HG03025 (cell line): ENCODE measurements at regions not wholly inside any gene's neighbourhood (a gene's known extent, or its start where the extent isn't known, plus 50 kb on each side); places are given as distances from the start of the nearest gene placed in this dataset.
A peak's percentile ranks its signal among the peaks of the same experiment; 100 is the strongest.
"Not testable (repeated sequence)": the region's sequence is repeated elsewhere in the genome, so short reads cannot be mapped to it uniquely, and the experiment has no call there.

Experiments used
- ATAC-seq: cut with Tn5 transposase; IDR thresholded peaks from one replicate; pipeline ENCODE4 v1.9.1; 2021; ENCODE audit warnings: mild to moderate bottlenecking, moderate library complexity; ENCODE audit not compliant: unreplicated experiment, low FRiP score

DNA sequence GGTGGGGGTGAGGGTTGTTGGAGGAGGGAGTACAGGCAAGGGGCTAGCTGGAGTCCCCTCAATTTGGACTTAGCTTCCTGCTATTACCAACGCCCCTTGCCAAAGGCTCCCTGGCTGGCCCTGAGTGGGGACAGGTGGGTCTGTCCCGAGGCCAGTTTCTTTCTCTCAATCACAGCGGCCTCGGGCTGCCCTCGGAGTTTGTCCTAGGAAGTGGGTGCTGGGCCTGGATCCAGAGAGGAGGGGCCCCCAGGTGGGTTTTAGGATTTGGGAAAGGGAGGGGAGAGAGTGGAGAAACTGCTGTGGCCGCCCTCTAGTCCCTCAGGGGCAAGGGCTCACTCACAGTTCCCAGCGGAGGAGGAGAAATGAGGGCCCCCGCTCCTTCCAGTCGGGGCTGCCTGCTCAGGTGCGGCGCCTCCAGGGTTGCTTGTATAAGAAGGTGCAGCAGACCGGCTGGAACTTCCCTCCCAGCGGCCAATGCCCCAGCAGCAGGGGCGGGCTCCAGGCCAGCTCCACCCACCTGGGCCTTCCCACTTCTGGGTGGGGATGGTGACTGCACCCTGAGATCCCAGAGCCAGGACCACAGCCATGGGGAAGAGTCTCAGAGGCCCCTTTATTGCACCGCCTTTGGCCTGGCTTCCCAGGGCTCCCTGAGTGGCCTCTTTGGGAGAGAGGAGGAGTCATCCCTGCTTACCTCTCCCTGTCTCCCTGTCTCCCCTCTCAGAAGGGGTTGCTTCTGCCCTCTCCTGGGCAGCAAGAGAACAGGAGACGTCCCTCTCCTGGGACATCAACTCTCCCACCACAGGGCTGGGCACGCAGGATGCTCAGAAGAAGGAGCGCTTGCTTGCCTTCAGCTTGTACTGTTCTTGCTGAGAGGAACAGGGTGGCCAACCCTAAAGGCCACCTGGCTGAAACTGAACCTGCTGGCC, 112.0 kb upstream of the SMURF2 start:
- peak; percentile 57 for ATAC-seq

DNA sequence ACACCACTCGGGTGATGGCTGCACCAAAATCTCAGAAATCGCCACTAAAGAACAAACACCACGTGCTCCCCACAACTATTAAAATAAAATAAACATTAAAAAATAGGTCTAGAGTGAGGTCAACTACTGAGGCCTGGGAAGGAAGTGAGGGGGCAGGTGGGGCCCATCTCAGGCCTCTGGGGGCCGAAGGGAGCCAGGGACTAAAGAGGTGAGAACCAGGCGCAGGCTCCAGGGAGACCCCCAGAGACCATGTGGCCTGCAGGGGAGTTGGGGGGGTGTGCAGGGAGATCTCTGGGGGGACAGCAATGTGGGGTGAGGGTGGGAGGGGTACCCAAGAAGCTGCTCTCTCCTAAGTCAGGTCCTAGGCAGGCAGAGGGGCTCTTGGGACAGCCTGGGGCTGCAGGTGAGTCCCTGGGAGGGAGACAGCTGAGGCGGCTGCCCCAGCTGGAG, 111.3 kb upstream of the SMURF2 start:
- ATAC-seq = no peak

DNA sequence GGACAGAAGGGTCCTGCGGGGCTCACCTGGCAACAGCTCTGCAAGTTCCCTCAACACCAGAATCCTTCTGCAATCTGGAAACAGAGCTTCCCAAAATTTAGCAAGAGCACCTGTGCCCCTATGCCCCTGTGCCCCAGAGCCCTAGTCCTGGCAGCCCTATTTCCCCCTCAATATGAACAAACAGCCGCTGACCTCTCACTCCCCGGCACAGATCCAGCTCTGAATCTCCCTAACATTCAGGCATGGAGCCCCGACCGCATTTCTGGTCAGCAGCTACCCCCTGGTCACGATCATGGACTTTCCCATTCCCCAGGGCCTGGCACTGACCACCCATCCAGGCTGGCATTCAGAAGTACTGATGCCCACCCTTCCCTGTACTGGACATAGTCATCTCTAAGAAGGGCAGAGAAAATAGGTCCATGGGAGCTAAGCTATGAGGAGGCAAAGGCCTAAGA, 110.8 kb upstream of the SMURF2 start:
- no peak for ATAC-seq

DNA sequence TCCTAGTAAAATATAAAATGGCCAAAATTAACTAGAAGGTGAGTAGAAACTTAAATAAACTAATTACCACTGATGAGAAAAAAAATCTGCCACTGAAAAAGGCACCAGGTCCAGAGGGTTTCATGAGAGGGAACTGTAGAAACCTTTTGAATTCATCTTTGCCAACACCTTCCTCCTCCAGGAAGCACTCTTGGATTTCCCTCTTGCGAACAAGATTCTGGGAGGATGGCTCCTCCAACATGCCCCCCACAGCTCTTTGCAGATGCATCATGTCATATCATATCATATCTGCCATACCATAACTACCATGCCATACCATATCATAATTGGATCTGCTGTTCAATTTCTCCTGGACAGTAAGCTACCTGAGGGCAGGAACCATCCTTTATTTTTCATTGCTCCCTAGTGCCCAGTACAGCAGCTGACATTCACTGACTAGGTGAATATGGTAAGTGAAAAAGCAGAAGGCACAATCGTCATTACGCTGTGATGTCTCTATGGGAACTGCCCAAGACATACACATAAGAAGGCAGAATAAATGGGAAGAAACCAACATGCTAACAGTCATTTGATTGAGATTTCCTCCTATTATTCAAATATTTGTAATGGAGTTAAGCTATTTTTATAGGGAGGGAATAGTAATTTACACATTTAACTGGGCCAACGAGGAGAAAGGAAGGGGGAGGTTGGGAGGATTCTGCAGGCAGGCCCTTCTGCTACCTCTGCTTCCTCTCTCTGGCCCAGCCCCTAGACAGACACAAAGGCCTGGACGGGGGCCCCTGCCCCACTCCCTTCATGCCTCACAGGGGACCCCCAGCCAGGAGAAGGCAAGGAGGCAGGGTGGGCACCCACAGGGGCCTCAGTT, 110.1 kb upstream of the SMURF2 start:
- no peak for ATAC-seq

DNA sequence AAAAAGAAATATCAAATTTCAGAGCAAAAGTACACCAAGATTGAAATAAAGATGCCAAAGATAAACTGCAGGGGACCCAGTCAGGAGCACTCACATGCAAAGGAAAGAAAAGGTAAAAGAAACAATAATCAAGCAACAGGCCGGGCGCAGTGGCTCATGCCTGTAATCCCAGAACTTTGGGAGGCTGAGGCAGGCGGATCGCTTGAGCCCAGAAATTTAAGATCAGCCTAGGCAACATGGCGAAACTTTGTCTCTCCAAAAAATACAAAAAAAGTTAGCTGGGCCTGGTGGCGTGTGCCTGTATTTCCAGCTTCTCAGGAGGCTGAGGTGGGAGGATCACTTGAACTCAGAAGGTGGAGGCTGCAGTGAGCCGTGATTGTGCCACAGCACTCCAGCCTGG, 107.6 kb upstream of the SMURF2 start:
- ATAC-seq = no peak

DNA sequence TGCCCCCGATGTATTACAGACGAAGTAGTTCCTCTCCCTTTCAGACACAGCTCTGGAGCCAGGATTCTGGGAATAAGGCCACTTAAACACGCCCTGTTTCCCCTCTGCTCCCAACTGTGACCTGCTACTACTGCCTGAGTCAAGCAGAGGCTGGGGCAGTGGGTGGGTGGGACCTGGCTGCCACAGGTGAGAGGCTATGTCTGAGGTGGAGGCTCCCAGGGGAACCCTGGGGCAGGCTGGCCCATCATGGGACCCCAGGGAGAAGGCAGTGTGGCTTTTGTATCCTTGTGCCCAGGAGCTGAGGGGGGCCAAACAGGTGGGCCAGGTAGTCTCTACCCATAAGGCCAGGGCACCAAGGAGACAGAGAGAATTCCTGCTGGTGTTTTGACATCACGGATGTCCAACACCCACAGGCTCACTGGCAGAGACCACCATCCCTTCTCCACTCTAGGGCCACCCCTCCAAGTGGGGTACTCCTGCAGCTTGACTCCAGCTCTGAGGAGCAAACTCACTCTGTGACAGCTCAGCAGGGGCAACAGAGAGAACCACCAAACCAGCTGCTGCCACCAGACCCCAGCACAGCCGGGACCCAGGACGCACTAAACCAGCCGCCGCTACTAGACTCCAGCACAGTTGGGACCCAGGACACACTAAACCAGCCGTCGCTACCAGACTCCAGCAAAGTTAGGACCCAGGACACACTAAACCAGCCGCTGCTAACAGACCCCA, 105.3 kb upstream of the SMURF2 start:
- ATAC-seq = no peak

DNA sequence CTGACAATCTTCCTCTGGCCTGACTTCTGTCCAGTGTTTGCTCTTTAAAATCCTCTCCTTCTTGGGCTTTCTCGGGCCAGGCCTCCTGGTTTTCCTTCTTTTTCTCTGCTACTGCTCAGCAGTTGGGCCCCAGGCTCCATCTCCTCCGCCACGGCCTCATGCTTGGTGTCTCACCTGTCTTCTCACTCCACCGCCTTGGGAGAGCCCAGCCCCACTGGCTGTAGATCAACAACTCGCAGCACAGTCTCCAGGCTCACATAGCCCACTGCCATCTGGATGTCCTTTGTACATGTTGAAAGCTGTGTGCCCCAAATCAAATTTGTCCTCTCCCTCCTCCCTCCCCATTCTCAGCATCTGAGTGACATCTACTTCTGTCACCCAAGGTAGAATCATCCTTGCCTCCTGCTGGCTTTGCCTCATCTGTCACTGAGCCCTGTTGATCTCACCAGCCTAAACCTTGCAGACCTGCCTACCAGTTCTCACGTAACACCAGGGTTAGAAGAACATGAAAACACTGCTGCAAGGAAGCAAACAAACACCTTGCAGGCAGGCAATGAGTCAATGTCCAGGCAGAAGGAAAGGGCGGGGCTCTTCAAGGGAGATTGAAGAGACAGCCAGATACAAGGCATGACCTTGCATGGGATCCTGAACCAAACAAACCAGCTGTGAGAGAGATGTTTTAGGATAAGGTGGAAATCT, 103.2 kb upstream of the SMURF2 start:
- no peak for ATAC-seq

DNA sequence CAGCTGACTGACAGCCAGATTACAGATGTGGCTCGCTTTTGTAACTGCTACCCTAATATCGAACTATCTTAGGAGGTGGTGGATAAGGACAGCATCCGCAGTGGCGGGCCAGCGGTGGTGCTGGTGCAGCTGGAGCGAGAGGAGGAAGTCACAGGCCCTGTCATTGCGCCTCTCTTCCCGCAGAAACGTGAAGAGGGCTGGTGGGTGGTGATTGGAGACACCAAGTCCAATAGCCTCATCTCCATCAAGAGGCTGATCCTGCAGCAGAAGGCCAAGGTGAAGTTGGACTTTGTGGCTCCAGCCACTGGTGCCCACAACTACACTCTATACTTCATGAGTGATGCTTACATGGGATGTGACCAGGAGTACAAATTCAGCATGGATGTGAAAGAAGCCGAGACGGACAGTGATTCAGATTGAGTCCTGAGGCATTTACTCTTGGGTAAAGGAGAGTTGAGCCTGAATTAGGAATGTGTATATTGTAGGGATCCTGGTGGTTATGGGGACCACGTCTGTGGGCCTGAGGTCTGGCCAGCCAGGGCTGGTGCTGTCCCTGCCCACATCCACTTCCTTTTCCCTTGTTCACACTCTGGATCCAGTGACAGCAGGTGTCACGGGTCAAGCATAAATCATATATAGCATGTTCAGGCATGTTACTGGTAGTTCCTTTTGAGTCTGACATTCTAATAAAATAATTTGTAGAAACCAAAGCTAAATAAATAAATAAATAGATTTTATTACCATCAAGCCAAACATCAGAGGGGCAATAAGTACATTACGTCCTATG, 89.0 kb upstream of the SMURF2 start:
- no peak for ATAC-seq

DNA sequence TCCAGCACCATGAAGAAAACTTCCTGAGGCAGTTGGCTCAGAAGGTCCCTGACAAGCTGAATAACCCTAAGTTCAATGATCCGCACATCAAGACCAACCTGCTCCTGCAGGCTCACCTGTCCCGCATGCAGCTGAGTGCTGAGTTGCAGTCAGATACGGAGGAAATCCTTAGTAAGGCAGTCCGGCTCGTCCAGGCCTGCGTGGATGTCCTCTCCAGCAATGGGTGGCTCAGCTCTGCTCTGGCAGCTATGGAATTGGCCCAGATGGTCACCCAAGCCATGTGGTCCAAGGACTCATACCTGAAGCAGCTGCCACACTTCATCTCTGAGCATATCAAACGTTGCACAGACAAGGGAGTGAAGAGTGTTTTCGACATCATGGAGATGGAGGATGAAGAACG, 88.4 kb upstream of the SMURF2 start:
- ATAC-seq = no peak

DNA sequence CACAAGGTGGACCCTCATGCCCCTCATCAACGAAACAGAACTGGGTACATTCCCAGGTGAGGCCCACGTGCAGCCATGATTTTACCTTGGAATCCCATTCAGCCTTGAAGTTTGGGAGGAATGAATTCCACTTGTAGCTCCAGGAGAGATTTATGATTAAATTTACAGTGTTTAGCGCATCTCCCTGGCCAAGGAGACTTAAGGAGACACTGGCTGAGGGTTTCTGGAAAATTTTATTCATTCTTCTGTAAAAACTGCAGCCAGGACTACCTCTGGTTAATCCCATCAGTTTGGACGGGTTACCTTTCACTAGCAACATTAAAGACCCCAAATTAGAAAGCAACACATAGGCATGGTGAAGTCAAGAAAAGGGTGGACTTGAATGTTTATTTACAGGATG, 87.2 kb upstream of the SMURF2 start:
- no peak for ATAC-seq

DNA sequence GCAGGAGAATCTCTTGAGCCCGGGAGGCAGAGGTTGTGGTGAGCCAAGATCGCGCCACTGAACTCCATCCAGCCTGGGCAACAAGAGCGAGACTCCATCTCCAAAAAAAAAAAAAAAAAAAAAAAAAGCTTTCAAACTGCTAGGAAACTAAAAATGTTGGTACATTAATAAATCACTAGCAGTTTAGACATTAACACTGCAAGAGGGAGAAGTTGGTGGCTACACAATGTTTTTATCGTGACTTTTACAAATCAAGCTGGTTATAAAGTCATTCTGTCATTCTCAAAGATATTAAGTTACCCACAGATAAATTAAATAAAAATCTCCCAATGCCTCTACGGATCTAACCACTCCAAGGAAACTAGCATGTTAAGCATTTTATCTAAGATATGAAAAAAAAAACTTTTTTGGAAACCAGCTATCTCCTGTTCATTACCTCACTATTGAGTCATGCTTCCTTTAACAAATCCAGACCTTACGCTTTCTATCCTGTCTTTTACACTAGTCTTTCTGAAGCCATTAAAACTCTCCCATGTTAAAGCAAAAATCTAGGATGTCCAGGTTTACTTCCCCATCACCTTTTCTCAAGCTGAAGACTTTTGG, 85.9 kb upstream of the SMURF2 start:
- no peak for ATAC-seq

DNA sequence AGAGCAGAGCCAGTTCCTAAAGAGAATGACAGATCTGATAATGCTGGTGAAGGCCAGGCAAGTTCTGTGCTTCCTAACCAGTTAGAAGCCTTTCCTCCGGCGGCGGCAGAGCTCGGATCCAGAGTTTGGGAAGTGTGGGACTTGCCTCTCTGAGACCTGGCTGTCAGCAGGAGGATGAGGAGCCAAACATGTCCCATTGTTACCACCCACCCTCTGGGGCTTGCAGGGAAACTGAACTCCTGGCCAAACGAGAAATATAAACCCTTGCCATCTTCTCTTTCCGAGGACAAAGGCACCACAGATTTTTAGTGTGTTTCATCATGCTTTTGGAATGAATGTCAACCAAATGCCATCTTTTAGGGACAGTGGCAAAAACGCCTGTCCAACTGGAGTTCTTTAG, 80.2 kb upstream of the SMURF2 start:
- no peak for ATAC-seq

DNA sequence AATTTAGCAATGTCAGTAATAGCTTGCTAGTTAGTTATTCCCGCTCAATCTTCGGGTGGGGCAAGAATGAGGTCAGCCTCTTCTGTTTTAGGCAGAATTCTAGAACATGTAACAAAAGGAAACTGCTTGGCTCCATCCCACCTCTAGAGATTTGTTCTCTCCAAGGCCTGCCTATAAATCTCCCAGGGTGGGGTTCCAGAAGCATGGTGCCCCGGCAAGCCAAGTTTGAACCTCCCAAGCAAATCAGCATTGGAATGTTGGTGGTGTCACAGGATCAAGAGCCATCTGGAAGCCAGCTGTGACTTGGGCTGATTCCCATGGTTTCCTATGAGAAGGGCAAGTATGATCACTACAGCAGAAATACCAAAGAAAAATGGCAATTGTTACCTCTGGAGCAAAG, 79.8 kb upstream of the SMURF2 start:
- ATAC-seq = not testable (repeated sequence)

DNA sequence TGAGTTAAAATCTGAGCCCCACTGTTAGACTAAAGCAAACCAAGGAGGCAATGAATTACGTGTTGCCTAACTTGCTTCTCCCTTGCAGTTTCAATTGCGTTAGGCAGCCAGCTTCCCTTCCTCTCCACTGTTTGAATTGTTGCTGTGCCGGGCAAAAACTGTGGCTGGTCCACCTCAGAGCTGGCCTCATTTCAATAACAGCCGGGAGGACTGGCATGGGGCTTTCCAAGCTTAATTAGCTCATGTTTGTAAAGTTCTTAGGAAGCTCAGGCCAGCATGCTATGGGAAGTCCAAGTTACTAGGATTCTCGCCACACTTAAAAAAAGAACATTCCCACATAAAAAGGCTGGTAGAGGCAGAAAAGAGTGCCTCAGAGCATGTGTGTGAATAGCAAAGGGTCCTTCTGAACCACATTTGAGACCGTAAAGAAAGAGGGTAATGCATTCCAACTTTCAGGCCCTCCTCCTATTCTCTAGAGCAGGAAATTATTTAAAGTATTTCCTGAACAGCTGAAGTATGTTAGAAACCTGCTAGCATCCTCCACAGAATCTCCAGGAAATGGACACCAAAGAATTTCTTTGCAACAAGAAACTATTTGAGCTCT, 79.0 kb upstream of the SMURF2 start:
- ATAC-seq = no peak

DNA sequence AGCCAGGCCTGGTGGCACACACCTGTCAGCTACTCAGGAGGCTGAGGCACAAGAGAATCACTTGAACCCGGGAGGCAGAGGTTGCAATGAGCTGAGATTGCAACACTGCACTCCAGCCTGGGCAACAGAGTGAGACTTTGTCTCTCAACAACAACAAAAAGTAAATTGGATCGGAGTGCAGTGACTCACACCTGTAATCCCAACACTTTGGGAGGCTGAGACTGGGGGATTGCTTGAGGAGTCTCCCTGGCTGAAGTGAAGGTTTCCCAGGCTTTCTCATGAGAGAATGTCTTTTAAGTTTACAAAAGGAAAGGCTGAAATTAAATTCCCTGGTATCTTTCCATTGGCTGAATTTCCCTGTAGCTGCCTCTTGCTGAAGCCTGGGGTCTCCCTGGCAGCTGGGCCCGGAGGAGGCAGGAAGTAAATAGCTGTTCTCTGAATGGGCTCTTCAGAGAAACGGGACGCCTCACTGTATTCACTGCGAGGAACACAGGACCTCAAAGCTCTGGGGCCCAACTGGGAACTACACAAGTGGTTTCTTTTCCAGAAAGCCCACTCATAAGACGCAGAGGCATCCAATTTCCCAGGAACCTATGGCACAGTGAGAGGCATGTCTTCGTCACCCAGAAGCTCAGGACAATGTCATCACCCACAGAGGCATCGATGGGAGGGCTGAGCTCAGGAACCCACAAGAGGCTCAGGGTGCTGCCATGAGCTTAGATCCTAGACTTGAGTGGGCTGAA, 77.4 kb upstream of the SMURF2 start:
- no peak for ATAC-seq

DNA sequence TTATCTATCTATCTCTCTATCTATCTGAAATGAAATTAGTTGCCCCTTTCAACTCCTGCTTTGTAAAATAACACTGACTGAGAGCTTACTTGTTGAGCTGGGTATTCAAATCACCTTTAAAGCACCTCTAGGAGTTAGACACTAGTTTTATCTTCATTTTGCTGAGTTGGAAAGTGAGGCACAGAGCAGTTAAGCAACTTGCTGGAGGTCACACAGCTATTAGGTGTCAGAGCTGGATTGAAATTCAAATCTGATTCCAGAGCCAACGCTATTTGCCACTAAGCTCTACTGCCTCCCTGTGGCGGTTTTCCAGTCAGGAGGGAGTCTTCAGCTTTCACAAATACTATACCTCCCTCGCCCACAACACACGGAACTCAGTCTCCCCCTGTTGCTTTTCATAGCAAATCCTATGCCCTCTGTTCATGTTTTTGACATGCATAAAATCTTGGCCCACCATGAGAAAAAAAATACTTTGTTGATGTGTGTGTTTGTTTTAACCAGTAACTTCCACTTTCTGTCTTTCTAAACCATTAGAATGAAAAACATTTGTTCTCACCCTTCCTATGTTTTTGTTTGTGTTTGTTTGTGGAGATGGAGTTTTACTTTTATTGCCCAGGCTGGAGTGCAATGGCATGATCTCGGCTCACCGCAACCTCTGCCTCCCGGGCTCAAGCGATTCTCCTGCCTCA, 74.8 kb upstream of the SMURF2 start:
- ATAC-seq = no peak

DNA sequence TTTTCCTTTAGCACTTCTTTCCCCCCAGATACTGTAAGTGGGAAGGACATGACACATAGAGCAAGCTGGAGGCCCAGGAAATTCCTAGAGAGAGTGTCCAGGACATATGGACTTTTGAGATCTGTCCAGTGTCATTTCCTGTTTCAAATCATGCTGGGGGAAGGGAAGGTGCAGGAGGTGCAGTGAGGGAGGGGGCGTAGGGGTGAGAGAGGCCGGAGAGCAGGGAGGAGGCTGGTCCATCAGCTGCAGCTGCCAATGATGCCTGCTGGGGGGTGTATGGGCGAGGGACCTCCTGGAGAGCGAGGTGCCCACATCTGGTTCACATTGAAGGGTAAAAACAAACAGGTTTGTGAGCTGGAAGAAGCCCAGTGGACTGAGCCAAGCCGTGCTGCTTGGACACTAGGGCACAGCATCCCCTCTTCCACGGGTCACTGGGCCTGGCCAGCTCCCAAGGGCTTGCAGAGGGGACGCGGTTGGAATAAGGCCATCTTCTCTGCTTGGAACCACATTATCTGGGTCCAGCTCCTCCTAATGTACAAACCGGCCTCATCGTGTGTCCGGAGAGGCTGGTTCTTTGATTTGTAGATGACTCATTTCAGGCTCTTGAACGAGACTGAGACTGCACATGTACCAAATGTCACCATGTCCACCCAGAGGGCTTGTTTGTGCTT, 70.4 kb upstream of the SMURF2 start:
- ATAC-seq = no peak
